GM12878 (cell line): ENCODE measurements at regions not wholly inside any gene's neighbourhood (a gene's known extent, or its start where the extent isn't known, plus 50 kb on each side); places are given as distances from the start of the nearest gene placed in this dataset.

Source experiments
- ATAC-seq: fragments of 200-7000 bp; cut with Tn5 transposase; 3 replicates; pipeline ENCODE4 v1.9.1; 2020; ENCODE audit warnings: mild to moderate bottlenecking, moderate library complexity
- BruUV-seq: library from RNA; stranded (reverse); fragments of 400-500 nt; replicated peaks from 2 replicates; lab custom pipeline; 2021; lab: Mats Ljungman, UMichigan
- CTCF ChIA-PET: fragments of 300-600 bp; sonication (Branson Sonifier 250); formaldehyde crosslinking; extraction: SDS; loops from one replicate; lab custom pipeline; 2021; ENCODE audit warnings: inconsistent platforms; lab: Yijun Ruan, JAX
- POLR2A ChIA-PET: fragments of 350-600 bp; formaldehyde crosslinking; extraction: SDS; loops from one replicate; lab custom pipeline; 2021; ENCODE audit warnings: inconsistent platforms; lab: Charles Lee
- RAD21 ChIA-PET: fragments of 300-600 bp; sonication (Branson Sonifier 250); formaldehyde crosslinking; loops from one replicate; lab custom pipeline; 2023; ENCODE audit warnings: antibody characterized with exemption; ENCODE audit not compliant: unreplicated experiment; lab: Charles Lee
- SMC1A ChIA-PET: fragments of 300-600 bp; sonication (Branson Sonifier 250); formaldehyde crosslinking; loops from one replicate; lab custom pipeline; 2023; ENCODE audit not compliant: unreplicated experiment, uncharacterized antibody; lab: Charles Lee
- DNase-seq: peaks from one replicate; pipeline ENCODE4 v3.0.0-alpha.2; 2011; ENCODE audit warnings: low read depth, low spot score
- FAIRE-seq: peaks from 3 replicates; lab custom pipeline; 2011; peaks lifted over from hg19 to GRCh38; lab: Jason Lieb, UNC
- H2AFZ ChIP-seq: 2 replicates; pipeline ENCODE4 v1.6.0; 2011; ENCODE audit warnings: low read depth, low read length, control low read depth; ENCODE audit not compliant: control insufficient read depth
- H3K27ac ChIP-seq: 2 replicates; pipeline ENCODE4 v1.5.1; 2011; ENCODE audit warnings: control low read depth; ENCODE audit not compliant: control insufficient read depth, insufficient read depth
- H3K27me3 ChIP-seq, 2 experiments: replicated peaks in 1 of 2; 2 replicates each; pipeline versions ENCODE4 v1.6.0 to v1.6.1; 2011; ENCODE audit warnings: low read length in 1 of 2; ENCODE audit not compliant: control insufficient read depth in 2 of 2, insufficient read depth in 2 of 2
- H3K36me3 ChIP-seq, 2 experiments: 2 replicates each; pipeline ENCODE4 v1.5.1; 2011; ENCODE audit warnings: low read length in 1 of 2; ENCODE audit not compliant: control insufficient read depth in 2 of 2, insufficient read depth in 2 of 2
- H3K4me1 ChIP-seq: 2 replicates; pipeline ENCODE4 v1.6.1; 2011; ENCODE audit warnings: mild to moderate bottlenecking, low read length, moderate library complexity, mixed read lengths; ENCODE audit not compliant: control insufficient read depth, insufficient read depth
- H3K4me2 ChIP-seq: 2 replicates; pipeline ENCODE4 v1.6.0; 2011; ENCODE audit warnings: control low read depth; ENCODE audit not compliant: control insufficient read depth, insufficient read depth
- H3K4me3 ChIP-seq: fragments of 200-600 bp; sonication (generic); 2 replicates; pipeline ENCODE4 v1.5.1; 2016
- H3K79me2 ChIP-seq: 2 replicates; pipeline ENCODE4 v1.6.0; 2011; ENCODE audit warnings: low read length; ENCODE audit not compliant: control insufficient read depth, insufficient read depth
- H3K9ac ChIP-seq: 2 replicates; pipeline ENCODE4 v1.8.0; 2011; ENCODE audit warnings: low read length, control low read depth, mixed read lengths; ENCODE audit not compliant: control insufficient read depth, insufficient read depth
- H3K9me3 ChIP-seq: replicated peaks from 3 replicates; pipeline ENCODE4 v1.5.1; 2011; ENCODE audit warnings: mild to moderate bottlenecking, low read length; ENCODE audit not compliant: control insufficient read depth, insufficient read depth
- H4K20me1 ChIP-seq: 2 replicates; pipeline ENCODE4 v1.6.0; 2011; ENCODE audit not compliant: control insufficient read depth, insufficient read depth
- HCFC1 ChIP-seq: fragments of 150-350 bp; IDR thresholded peaks from 2 replicates; pipeline ENCODE4 v1.6.1; 2014; ENCODE audit warnings: low read length
- NFYB ChIP-seq: IDR thresholded peaks from 2 replicates; pipeline ENCODE4 v1.6.1; 2011; ENCODE audit warnings: low read depth, mild to moderate bottlenecking, low read length, improper control_type of control experiment, moderate library complexity; ENCODE audit not compliant: insufficient read depth
- RFX5 ChIP-seq: IDR thresholded peaks from 2 replicates; pipeline ENCODE4 v1.6.1; 2011; ENCODE audit warnings: low read depth, low read length, improper control_type of control experiment
- ZNF274 ChIP-seq: IDR thresholded peaks from one replicate; pipeline ENCODE4 v1.8.0; 2011; ENCODE audit not compliant: insufficient read length, insufficient read depth
- WGBS: methylation state at CpG from one replicate; pipeline ENCODE4 v1.1.6; 2016; ENCODE audit warnings: low lambda C conversion rate; ENCODE audit not compliant: insufficient replicate concordance, insufficient coverage; ENCODE audit errors: missing lambda C conversion rate; 5-methylcytosine and 5-hydroxymethylcytosine counted together
- in situ Hi-C: fragments of 300-500 bp; cut with MboI; formaldehyde crosslinking; loops from 9 replicates; pipeline ENCODE4 v1.14.3; 2018; ENCODE audit warnings: mixed read lengths
- intact Hi-C: fragments of 100-400 bp; cut with micrococcal nuclease; formaldehyde crosslinking; loops from one replicate; pipeline ENCODE4 v1.14.2; 2022; ENCODE audit not compliant: unreplicated experiment
- TF ChIP-seq, protein P1 (sequence below): fragments of 450-650 bp; IDR thresholded peaks from 2 replicates; pipeline ENCODE4 v1.6.1; 2016; ENCODE audit warnings: mild to moderate bottlenecking
- TF ChIP-seq, protein P2 (sequence below): IDR thresholded peaks from 2 replicates; pipeline ENCODE4 v1.6.1; 2011; ENCODE audit warnings: borderline replicate concordance, low read depth, mild to moderate bottlenecking, moderate library complexity, mixed read lengths, low read length; ENCODE audit not compliant: insufficient read depth; ENCODE audit errors: extremely low read length
- TF ChIP-seq, protein P3 (sequence below): IDR thresholded peaks from 2 replicates; pipeline ENCODE4 v1.6.1; 2012; ENCODE audit warnings: low read length, inconsistent platforms
- TF ChIP-seq, protein P4 (sequence below), 3 experiments: IDR thresholded peaks in 2 of 3; conservative IDR thresholded peaks in 1 of 3; 2 replicates each; pipeline ENCODE4 v1.5.1; 2011; ENCODE audit warnings: low read depth in 3 of 3, low read length in 3 of 3, mild to moderate bottlenecking in 3 of 3, control low read depth in 2 of 3, moderate library complexity in 2 of 3, inconsistent platforms in 1 of 3, mixed read lengths in 1 of 3; ENCODE audit not compliant: control insufficient read depth in 2 of 3, insufficient read depth in 1 of 3; ENCODE audit errors: extremely low read depth in 1 of 3

DNA sequence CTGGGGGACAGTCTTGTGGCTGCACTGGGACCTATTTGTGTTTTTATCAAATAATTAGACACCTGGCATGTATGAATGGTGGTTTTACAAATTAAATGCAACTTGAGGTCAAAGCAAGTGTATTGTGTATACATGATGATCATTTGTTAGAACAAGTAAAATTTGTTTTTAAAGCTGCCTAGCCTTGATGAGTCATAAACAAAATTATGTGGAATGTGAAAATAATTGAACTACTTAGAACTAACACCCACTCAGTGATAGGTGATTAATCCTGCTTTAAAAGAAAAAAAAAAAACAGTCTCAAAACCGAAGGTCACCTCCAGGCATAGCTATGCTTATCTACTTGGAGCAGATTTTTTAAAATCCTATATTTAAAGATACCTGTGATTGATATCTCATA lies 770.3 kb upstream of the SLITRK5 start:
- no TSS peak for BruUV-seq
- intact Hi-C loops = no loop called here
- no peaks in the 10 kb centered on the region for H3K79me2 ChIP-seq
- no peaks in the 10 kb centered on the region for H3K9me3 ChIP-seq
- no peaks in the 10 kb centered on the region for H3K4me1 ChIP-seq
- no peaks in the 10 kb centered on the region for H4K20me1 ChIP-seq
- RAD21 ChIA-PET = no interaction called here
- WGBS = 4% methylated on average over 1 of the region's 1 CpG
- DNase-seq (no peak), FAIRE-seq (no peak), ATAC-seq (no peak)
- TF ChIP-seq, protein P1, sequence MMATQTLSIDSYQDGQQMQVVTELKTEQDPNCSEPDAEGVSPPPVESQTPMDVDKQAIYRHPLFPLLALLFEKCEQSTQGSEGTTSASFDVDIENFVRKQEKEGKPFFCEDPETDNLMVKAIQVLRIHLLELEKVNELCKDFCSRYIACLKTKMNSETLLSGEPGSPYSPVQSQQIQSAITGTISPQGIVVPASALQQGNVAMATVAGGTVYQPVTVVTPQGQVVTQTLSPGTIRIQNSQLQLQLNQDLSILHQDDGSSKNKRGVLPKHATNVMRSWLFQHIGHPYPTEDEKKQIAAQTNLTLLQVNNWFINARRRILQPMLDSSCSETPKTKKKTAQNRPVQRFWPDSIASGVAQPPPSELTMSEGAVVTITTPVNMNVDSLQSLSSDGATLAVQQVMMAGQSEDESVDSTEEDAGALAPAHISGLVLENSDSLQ = no peak
- TF ChIP-seq RFX5 = no peak
- no peak for TF ChIP-seq HCFC1
- TF ChIP-seq, protein P2, sequence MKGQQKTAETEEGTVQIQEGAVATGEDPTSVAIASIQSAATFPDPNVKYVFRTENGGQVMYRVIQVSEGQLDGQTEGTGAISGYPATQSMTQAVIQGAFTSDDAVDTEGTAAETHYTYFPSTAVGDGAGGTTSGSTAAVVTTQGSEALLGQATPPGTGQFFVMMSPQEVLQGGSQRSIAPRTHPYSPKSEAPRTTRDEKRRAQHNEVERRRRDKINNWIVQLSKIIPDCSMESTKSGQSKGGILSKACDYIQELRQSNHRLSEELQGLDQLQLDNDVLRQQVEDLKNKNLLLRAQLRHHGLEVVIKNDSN = no peak
- TF ChIP-seq, protein P3, sequence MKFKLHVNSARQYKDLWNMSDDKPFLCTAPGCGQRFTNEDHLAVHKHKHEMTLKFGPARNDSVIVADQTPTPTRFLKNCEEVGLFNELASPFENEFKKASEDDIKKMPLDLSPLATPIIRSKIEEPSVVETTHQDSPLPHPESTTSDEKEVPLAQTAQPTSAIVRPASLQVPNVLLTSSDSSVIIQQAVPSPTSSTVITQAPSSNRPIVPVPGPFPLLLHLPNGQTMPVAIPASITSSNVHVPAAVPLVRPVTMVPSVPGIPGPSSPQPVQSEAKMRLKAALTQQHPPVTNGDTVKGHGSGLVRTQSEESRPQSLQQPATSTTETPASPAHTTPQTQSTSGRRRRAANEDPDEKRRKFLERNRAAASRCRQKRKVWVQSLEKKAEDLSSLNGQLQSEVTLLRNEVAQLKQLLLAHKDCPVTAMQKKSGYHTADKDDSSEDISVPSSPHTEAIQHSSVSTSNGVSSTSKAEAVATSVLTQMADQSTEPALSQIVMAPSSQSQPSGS = no peak
- TF ChIP-seq NFYB = no peak
- no peak for TF ChIP-seq ZNF274
- TF ChIP-seq, protein P4, sequence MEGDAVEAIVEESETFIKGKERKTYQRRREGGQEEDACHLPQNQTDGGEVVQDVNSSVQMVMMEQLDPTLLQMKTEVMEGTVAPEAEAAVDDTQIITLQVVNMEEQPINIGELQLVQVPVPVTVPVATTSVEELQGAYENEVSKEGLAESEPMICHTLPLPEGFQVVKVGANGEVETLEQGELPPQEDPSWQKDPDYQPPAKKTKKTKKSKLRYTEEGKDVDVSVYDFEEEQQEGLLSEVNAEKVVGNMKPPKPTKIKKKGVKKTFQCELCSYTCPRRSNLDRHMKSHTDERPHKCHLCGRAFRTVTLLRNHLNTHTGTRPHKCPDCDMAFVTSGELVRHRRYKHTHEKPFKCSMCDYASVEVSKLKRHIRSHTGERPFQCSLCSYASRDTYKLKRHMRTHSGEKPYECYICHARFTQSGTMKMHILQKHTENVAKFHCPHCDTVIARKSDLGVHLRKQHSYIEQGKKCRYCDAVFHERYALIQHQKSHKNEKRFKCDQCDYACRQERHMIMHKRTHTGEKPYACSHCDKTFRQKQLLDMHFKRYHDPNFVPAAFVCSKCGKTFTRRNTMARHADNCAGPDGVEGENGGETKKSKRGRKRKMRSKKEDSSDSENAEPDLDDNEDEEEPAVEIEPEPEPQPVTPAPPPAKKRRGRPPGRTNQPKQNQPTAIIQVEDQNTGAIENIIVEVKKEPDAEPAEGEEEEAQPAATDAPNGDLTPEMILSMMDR (IDR thresholded peaks at IDR 0.05 in 2 of 3, conservative IDR thresholded peaks at IDR 0.05 in 1 of 3; ENCODE audit: control insufficient read depth in 2 of 3, extremely low read depth in 1 of 3, insufficient read depth in 1 of 3, low read depth in 3 of 3, low read length in 3 of 3) = no peak
- no peak overlapping the region for H3K4me3 ChIP-seq
- SMC1A ChIA-PET = interaction anchor here (1.1 kb wide), 1 partner anchor 23 kb away, joined by 3 read pairs; no protein-coding TSS in a partner anchor
- H3K27ac ChIP-seq = no peak overlapping the region
- CTCF ChIA-PET = interaction anchor here (0.6 kb wide), 1 partner anchor 46 kb away, joined by 3 read pairs; no protein-coding TSS in a partner anchor
- in situ Hi-C loops = no loop called here
- no peak overlapping the region for H3K9ac ChIP-seq
- no peak overlapping the region for H3K4me2 ChIP-seq
- POLR2A ChIA-PET = no interaction called here
- H3K27me3 ChIP-seq = no peaks in the 10 kb centered on the region
- H3K36me3 ChIP-seq = no peaks in the 10 kb centered on the region
- no peak overlapping the region for H2AFZ ChIP-seq
